ENCODE measurements at regions not wholly inside any gene's neighbourhood (a gene's known extent, or its start where the extent isn't known, plus 50 kb on each side); places are given as distances from the start of the nearest gene placed in this dataset.

- TF ChIP-seq GTF2F1 (IDR thresholded peaks at IDR 0.05; ENCODE audit: borderline replicate concordance, low read depth, low read length), result no peak
- no peak for TF ChIP-seq TAF1 (IDR thresholded peaks at IDR 0.05; ENCODE audit: low read depth, low read length)
These were observed 80.0 kb upstream of the CDH5 start (continued) for GRCh38 chr16:66286527-66286926.

Measured in H1 (cell line).